Heart left ventricle (tissue), 13 donors: ENCODE measurements at regions not wholly inside any gene's neighbourhood (a gene's known extent, or its start where the extent isn't known, plus 50 kb on each side); places are given as distances from the start of the nearest gene placed in this dataset.

Experiments used
- CTCF ChIP-seq, 12 donors: fragments of 200-600 bp; sonication (generic) in 4 of 12; IDR thresholded peaks; one replicate each; pipeline versions ENCODE4 v1.5.0 to v1.8.0; 2018 to 2022; ENCODE audit warnings: antibody characterized with exemption in 12 of 12, mild to moderate bottlenecking in 5 of 12
- POLR2A ChIP-seq, 2 donors: fragments of 450-650 bp; IDR thresholded peaks; one replicate each; pipeline ENCODE4 v1.6.1; 2017; ENCODE audit warnings: antibody characterized with exemption in 2 of 2, mild to moderate bottlenecking in 2 of 2, moderate library complexity in 2 of 2
- donor health status: ischemic (EF 13 %, LVEDD 7.1; RV severe dilation, severe dysfunction).
- donor health status: DM: no; HTN: yes; CAD: no.
- donor health status: DM: no; HTN: no; CAD: no.
- donor health status: ischemic (EF 25% LVEDD 6.9; RV normal size, moderate dysfunction).
- donor health status: ischemic (EF 25% LVEDD 5.7; RV mildly dilated, moderate dysfunction).
- donor health status: ischemic (EF 35%, LVEDD 5.7; RV mildly dilated, moderate dysfunction).
- donor health status: nonischemic (EF 11% LVEDD 7.7; RV severe dilation, severe dysfunction).
- donor health status: DM: yes; HTN: yes; CAD: no.
- donor health status: PGD.
- donor health status: ischemic (EF 29% LVEDD 5.4; RV normal size, mild dysfunction).
- donor health status: nonischemic (EF 23%, LVEDD 6.1; RV moderate dilation, normal function).

DNA sequence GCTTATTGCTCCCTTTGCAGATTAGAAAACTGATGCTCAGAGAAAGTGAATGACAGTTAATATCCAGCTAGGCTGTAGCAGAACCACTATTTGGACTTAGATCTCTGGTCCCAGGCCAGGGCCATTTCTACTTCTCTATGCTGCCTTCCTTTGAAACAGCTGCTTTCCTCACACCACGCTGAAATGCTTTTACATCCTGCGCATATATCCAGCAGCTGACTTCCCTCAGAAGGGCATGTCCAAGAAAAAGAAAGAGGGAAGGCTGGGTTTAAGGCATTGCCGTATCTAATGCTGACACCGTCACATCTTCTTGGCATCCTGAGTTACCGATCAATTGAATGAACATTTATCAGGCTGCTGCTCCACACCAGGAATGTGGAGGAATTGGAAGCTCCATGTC, 122.4 kb downstream of the UBE2U start:
- TF ChIP-seq CTCF (IDR thresholded peaks at IDR 0.05) = no peak
- no peak for TF ChIP-seq POLR2A (IDR thresholded peaks at IDR 0.05)
